B cell (primary cell): ENCODE measurements at regions not wholly inside any gene's neighbourhood (a gene's known extent, or its start where the extent isn't known, plus 50 kb on each side); places are given as distances from the start of the nearest gene placed in this dataset.

ENCODE experiments used
- ATAC-seq: fragments of 200-7000 bp; cut with Tn5 transposase; one replicate; pipeline ENCODE4 v1.10.0; 2021; ENCODE audit warnings: low read depth, mild to moderate bottlenecking, moderate number of reproducible peaks, moderate library complexity
- CTCF ChIA-PET: fragments of 350-600 bp; sonication (Branson Sonifier 250); formaldehyde crosslinking; loops from one replicate; lab custom pipeline; 2021; ENCODE audit warnings: antibody characterized with exemption, inconsistent platforms; lab: Charles Lee
- POLR2A ChIA-PET: fragments of 350-600 bp; sonication (Branson Sonifier 250); formaldehyde crosslinking; loops from one replicate; lab custom pipeline; 2021; ENCODE audit warnings: antibody characterized with exemption; lab: Charles Lee
- DNase-seq: peaks from one replicate; pipeline ENCODE4 v3.0.0; 2013
- H2AFZ ChIP-seq: 2 replicates; pipeline ENCODE4 v1.6.1; 2012; ENCODE audit warnings: mild to moderate bottlenecking, low read depth, low read length; ENCODE audit not compliant: insufficient read depth, poor library complexity, severe bottlenecking
- H3K27ac ChIP-seq, 2 donors: 1 replicate in 1 of 2; 2 replicates in 1 of 2; pipeline ENCODE4 v1.5.1; 2012 to 2013; ENCODE audit warnings: low read length in 2 of 2, mild to moderate bottlenecking in 2 of 2, moderate library complexity in 1 of 2
- H3K27me3 ChIP-seq, 4 experiments: fragments of 200-600 bp in 1 of 4; sonication (generic) in 1 of 4; replicated peaks in 1 of 4; 1 replicate in 2 of 4; 2 replicates in 2 of 4; pipeline versions ENCODE4 v1.6.1 to v1.7.0; 2013 to 2016; ENCODE audit warnings: low read length in 3 of 4, mild to moderate bottlenecking in 2 of 4, mixed read lengths in 1 of 4, moderate library complexity in 1 of 4; ENCODE audit not compliant: insufficient read depth in 4 of 4, control insufficient read depth in 3 of 4; ENCODE audit errors: control extremely low read depth in 1 of 4
- H3K36me3 ChIP-seq, 2 experiments: replicated peaks in 1 of 2; 1 replicate in 1 of 2; 2 replicates in 1 of 2; pipeline versions ENCODE4 v1.6.1 to v1.7.1; 2013; ENCODE audit warnings: low read length in 1 of 2; ENCODE audit not compliant: insufficient read depth in 2 of 2, control insufficient read depth in 1 of 2; ENCODE audit errors: control extremely low read depth in 1 of 2, extremely low read depth in 1 of 2
- H3K4me1 ChIP-seq, 2 donors: fragments of 200-600 bp in 1 of 2; sonication (generic) in 1 of 2; 1 replicate in 1 of 2; 2 replicates in 1 of 2; pipeline versions ENCODE4 v1.5.1 to v1.6.1; 2013 to 2017; ENCODE audit warnings: low read length in 2 of 2; ENCODE audit not compliant: control insufficient read depth in 2 of 2, insufficient read depth in 2 of 2
- H3K4me2 ChIP-seq: replicated peaks from 2 replicates; pipeline ENCODE3; 2012; ENCODE audit warnings: mild to moderate bottlenecking, low read depth, low read length; ENCODE audit not compliant: poor library complexity, severe bottlenecking
- H3K4me3 ChIP-seq, 5 experiments: fragments of 200-600 bp in 1 of 5; sonication (generic) in 1 of 5; 1 replicate in 3 of 5; 2 replicates in 2 of 5; pipeline versions ENCODE4 v1.5.1 to v1.7.0; 2011 to 2016; ENCODE audit warnings: low read length in 4 of 5, mild to moderate bottlenecking in 4 of 5, low read depth in 2 of 5, control low read depth in 1 of 5, moderate library complexity in 1 of 5; ENCODE audit not compliant: insufficient read depth in 1 of 5; ENCODE audit errors: control extremely low read depth in 1 of 5, extremely low read depth in 1 of 5
- H3K79me2 ChIP-seq: fragments of 200-600 bp; sonication (generic); one replicate; pipeline ENCODE4 v1.6.0; 2016; ENCODE audit warnings: low read length; ENCODE audit not compliant: control insufficient read depth, insufficient read depth
- H3K9ac ChIP-seq: fragments of 200-600 bp; sonication (generic); 2 replicates; pipeline ENCODE4 v1.6.1; 2017; ENCODE audit warnings: mild to moderate bottlenecking, low read length, moderate library complexity
- H3K9me3 ChIP-seq, 3 donors: one replicate each; pipeline versions ENCODE4 v1.6.1 to v1.7.1; 2013; ENCODE audit warnings: low read length in 2 of 3; ENCODE audit not compliant: control insufficient read depth in 2 of 3, insufficient read depth in 1 of 3; ENCODE audit errors: control extremely low read depth in 1 of 3
- H4K20me1 ChIP-seq: 2 replicates; pipeline ENCODE4 v1.6.0; 2012; ENCODE audit warnings: mild to moderate bottlenecking, low read length; ENCODE audit not compliant: insufficient read depth, control insufficient read depth, poor library complexity, severe bottlenecking
- H3K27ac Mint-ChIP-seq: one replicate; pipeline ENCODE4 v1.8.0; 2021; ENCODE audit warnings: mixed read lengths
- H3K27me3 Mint-ChIP-seq: one replicate; pipeline ENCODE4 v1.8.0; 2021; ENCODE audit warnings: mixed read lengths
- H3K4me1 Mint-ChIP-seq: one replicate; pipeline ENCODE4 v1.8.0; 2021; ENCODE audit warnings: mixed read lengths
- H3K4me3 Mint-ChIP-seq: one replicate; pipeline ENCODE4 v1.8.0; 2021; ENCODE audit warnings: mixed read lengths
- H3K9me3 Mint-ChIP-seq: one replicate; pipeline ENCODE4 v1.8.0; 2022; ENCODE audit warnings: mixed read lengths; ENCODE audit not compliant: insufficient read depth
- CTCF ChIP-seq: fragments of 200-600 bp; IDR thresholded peaks from one replicate; pipeline ENCODE4 v1.8.0; 2022; ENCODE audit warnings: antibody characterized with exemption, mild to moderate bottlenecking
- EZH2 ChIP-seq: IDR thresholded peaks from 2 replicates; pipeline ENCODE4 v1.6.1; 2012; ENCODE audit warnings: borderline replicate concordance, low read depth, mild to moderate bottlenecking, moderate library complexity, low read length; ENCODE audit not compliant: insufficient read depth, poor library complexity, severe bottlenecking
- WGBS: methylation state at CpG from one replicate; pipeline ENCODE4 v1.1.5; 2013; ENCODE audit warnings: missing lambda C conversion rate; ENCODE audit not compliant: insufficient coverage; 5-methylcytosine and 5-hydroxymethylcytosine counted together
- intact Hi-C: fragments of 100-400 bp; cut with micrococcal nuclease; formaldehyde crosslinking; loops from one replicate; pipeline ENCODE4 v1.10.0; 2022

GRCh38 chr1:198830412-198830811, 191.6 kb downstream of the PTPRC start:
- TF ChIP-seq CTCF (no peak), EZH2 (no peak)
- DNase-seq (no peak), ATAC-seq (no peak)
- 90% methylated on average over 3 of the region's 6 CpGs for WGBS
- H3K27me3 Mint-ChIP-seq, result peaks cover 9% of the 10 kb centered on the region
- no peaks in the 10 kb centered on the region for H4K20me1 ChIP-seq
- ChIA-PET CTCF (interaction anchor here (1.3 kb wide), 1 partner anchor 10 kb away, joined by 3 read pairs; no protein-coding TSS in a partner anchor), POLR2A (no interaction called here)
- H3K27me3 ChIP-seq, result no peaks in the 10 kb centered on the region
- H3K4me2 ChIP-seq, result no peak overlapping the region
- H2AFZ ChIP-seq, result no peak overlapping the region
- H3K4me1 Mint-ChIP-seq, result no peaks in the 10 kb centered on the region
- no peak overlapping the region for H3K9ac ChIP-seq
- no peak overlapping the region for H3K4me3 Mint-ChIP-seq
- intact Hi-C loops, result no loop called here
- no peaks in the 10 kb centered on the region for H3K36me3 ChIP-seq
- H3K27ac Mint-ChIP-seq, result no peak overlapping the region
- no peaks in the 10 kb centered on the region for H3K79me2 ChIP-seq
- H3K4me1 ChIP-seq, result no peaks in the 10 kb centered on the region
- no peak overlapping the region for H3K27ac ChIP-seq
- no peaks in the 10 kb centered on the region for H3K9me3 ChIP-seq
- H3K4me3 ChIP-seq, result no peak overlapping the region
- no peaks in the 10 kb centered on the region for H3K9me3 Mint-ChIP-seq

GRCh38 chr1:198833706-198834503, 195.1 kb downstream of the PTPRC start:
- H3K36me3 ChIP-seq, result no peaks in the 10 kb centered on the region
- H3K4me2 ChIP-seq, result no peak overlapping the region
- DNase-seq (no peak), ATAC-seq (no peak)
- H2AFZ ChIP-seq, result no peak overlapping the region
- ChIA-PET POLR2A (no interaction called here), CTCF (interaction anchor here (1.2 kb wide), 1 partner anchor 8 kb away, joined by 3 read pairs; no protein-coding TSS in a partner anchor)
- H4K20me1 ChIP-seq, result no peaks in the 10 kb centered on the region
- no peaks in the 10 kb centered on the region for H3K9me3 Mint-ChIP-seq
- no peaks in the 10 kb centered on the region for H3K79me2 ChIP-seq
- H3K9me3 ChIP-seq, result no peaks in the 10 kb centered on the region
- no peak overlapping the region for H3K4me3 ChIP-seq
- H3K27ac ChIP-seq, result no peak overlapping the region
- H3K27me3 ChIP-seq, result no peaks in the 10 kb centered on the region
- H3K27me3 Mint-ChIP-seq, result no peaks in the 10 kb centered on the region
- H3K4me1 ChIP-seq, result no peaks in the 10 kb centered on the region
- 83% methylated on average over 1 of the region's 6 CpGs for WGBS
- no peak for TF ChIP-seq EZH2
- no peak for TF ChIP-seq CTCF
- intact Hi-C loops, result no loop called here
- no peak overlapping the region for H3K4me3 Mint-ChIP-seq
- peaks cover 5% of the 10 kb centered on the region for H3K4me1 Mint-ChIP-seq
- no peak overlapping the region for H3K9ac ChIP-seq
- H3K27ac Mint-ChIP-seq, result no peak overlapping the region
